Astrocyte (in vitro differentiated cells and primary cell): ENCODE measurements at regions not wholly inside any gene's neighbourhood (a gene's known extent, or its start where the extent isn't known, plus 50 kb on each side); places are given as distances from the start of the nearest gene placed in this dataset.
A peak's percentile ranks its signal among the peaks of the same experiment; 100 is the strongest.

Experiments used
- DNase-seq: peaks from one replicate; pipeline ENCODE4 v3.0.0-alpha.2; 2010; ENCODE audit warnings: low read depth
- FAIRE-seq: peaks from 2 replicates; lab custom pipeline; 2011; peaks lifted over from hg19 to GRCh38; lab: Jason Lieb, UNC
- H2AFZ ChIP-seq: 2 replicates; pipeline ENCODE4 v1.6.0; 2012; ENCODE audit warnings: low read depth, low read length, inconsistent platforms
- H3K27ac ChIP-seq: 2 replicates; pipeline ENCODE4 v1.5.1; 2011; ENCODE audit warnings: low read depth, low read length, inconsistent platforms
- H3K27me3 ChIP-seq: 2 replicates; pipeline ENCODE4 v1.6.0; 2011; ENCODE audit warnings: low read length, inconsistent platforms; ENCODE audit not compliant: insufficient read depth
- H3K36me3 ChIP-seq: 2 replicates; pipeline ENCODE4 v1.5.1; 2011; ENCODE audit warnings: low read length, inconsistent platforms; ENCODE audit not compliant: insufficient read depth
- H3K4me1 ChIP-seq: 2 replicates; pipeline ENCODE4 v1.5.1; 2011; ENCODE audit warnings: low read length, inconsistent platforms; ENCODE audit not compliant: insufficient read depth
- H3K4me2 ChIP-seq: 2 replicates; pipeline ENCODE4 v1.6.0; 2012; ENCODE audit warnings: low read length, inconsistent platforms
- H3K4me3 ChIP-seq: 2 replicates; pipeline ENCODE4 v1.5.1; 2011; ENCODE audit warnings: low read depth, mild to moderate bottlenecking, low read length, inconsistent platforms; ENCODE audit not compliant: insufficient read depth
- H3K79me2 ChIP-seq: 2 replicates; pipeline ENCODE4 v1.6.0; 2012; ENCODE audit warnings: mild to moderate bottlenecking, low read length, inconsistent platforms; ENCODE audit not compliant: insufficient read depth
- H3K9ac ChIP-seq: 2 replicates; pipeline ENCODE4 v1.6.0; 2012; ENCODE audit warnings: mild to moderate bottlenecking, low read length, inconsistent platforms
- H3K9me3 ChIP-seq: 2 replicates; pipeline ENCODE4 v1.5.1; 2012; ENCODE audit warnings: low read depth, mild to moderate bottlenecking, low read length, inconsistent platforms; ENCODE audit not compliant: insufficient read depth
- H4K20me1 ChIP-seq: 2 replicates; pipeline ENCODE4 v1.6.0; 2012; ENCODE audit warnings: low read length, inconsistent platforms; ENCODE audit not compliant: insufficient read depth
- H3K27ac Mint-ChIP-seq: one replicate; pipeline ENCODE4 v1.8.0; 2021; ENCODE audit warnings: mild to moderate bottlenecking, mixed read lengths; ENCODE audit not compliant: unreplicated experiment
- H3K27me3 Mint-ChIP-seq: one replicate; pipeline ENCODE4 v1.8.0; 2021; ENCODE audit warnings: low read depth, mixed read lengths; ENCODE audit not compliant: unreplicated experiment
- H3K36me3 Mint-ChIP-seq: one replicate; pipeline ENCODE4 v1.8.0; 2021; ENCODE audit warnings: low read depth, mixed read lengths; ENCODE audit not compliant: unreplicated experiment
- H3K4me1 Mint-ChIP-seq: one replicate; pipeline ENCODE4 v1.8.0; 2021; ENCODE audit warnings: low read depth, mixed read lengths; ENCODE audit not compliant: unreplicated experiment
- H3K4me3 Mint-ChIP-seq: one replicate; pipeline ENCODE4 v1.8.0; 2021; ENCODE audit warnings: mild to moderate bottlenecking, moderate library complexity, mixed read lengths; ENCODE audit not compliant: unreplicated experiment
- H3K9me3 Mint-ChIP-seq: one replicate; pipeline ENCODE4 v1.8.0; 2021; ENCODE audit warnings: mild to moderate bottlenecking, mixed read lengths; ENCODE audit not compliant: unreplicated experiment
- CTCF ChIP-seq: IDR thresholded peaks from 2 replicates; pipeline ENCODE4 v1.5.1; 2011; ENCODE audit warnings: low read depth, mild to moderate bottlenecking, inconsistent platforms, low read length, moderate library complexity; ENCODE audit not compliant: insufficient read depth
- EZH2 ChIP-seq: IDR thresholded peaks from 2 replicates; pipeline ENCODE4 v1.6.1; 2012; ENCODE audit warnings: mild to moderate bottlenecking, low read length, inconsistent platforms; ENCODE audit not compliant: insufficient read depth

GRCh38 chr13:38602266-38602665 lies 84.6 kb upstream of the FREM2 start:
- TF ChIP-seq EZH2 (no peak), CTCF (no peak)
- Mint-ChIP-seq H3K4me3 (no peak overlapping the region), H3K4me1 (peaks cover 2% of the 10 kb centered on the region), H3K36me3 (no peaks in the 10 kb centered on the region), H3K9me3 (no peaks in the 10 kb centered on the region), H3K27me3 (no peaks in the 10 kb centered on the region), H3K27ac (no peak overlapping the region)
- H3K4me1 ChIP-seq: no peaks in the 10 kb centered on the region
- no peak overlapping the region for H3K27ac ChIP-seq
- no peaks in the 10 kb centered on the region for H3K79me2 ChIP-seq
- no peaks in the 10 kb centered on the region for H3K27me3 ChIP-seq
- no peak overlapping the region for H3K4me3 ChIP-seq
- no peaks in the 10 kb centered on the region for H3K9me3 ChIP-seq
- H2AFZ ChIP-seq: no peak overlapping the region
- H4K20me1 ChIP-seq: no peaks in the 10 kb centered on the region
- DNase-seq (peak; percentile 16), FAIRE-seq (no peak)
- no peak overlapping the region for H3K4me2 ChIP-seq
- no peak overlapping the region for H3K9ac ChIP-seq
- H3K36me3 ChIP-seq: no peaks in the 10 kb centered on the region

GRCh38 chr13:38606699-38607535 lies 80.0 kb upstream of the FREM2 start:
- no peak overlapping the region for H3K4me3 ChIP-seq
- H3K27ac Mint-ChIP-seq: no peak overlapping the region

More at GRCh38 chr13:38606699-38607535, 80.0 kb upstream of the FREM2 start:
- TF ChIP-seq CTCF: no peak
- TF ChIP-seq EZH2: no peak
- no peaks in the 10 kb centered on the region for H3K27me3 ChIP-seq
- H2AFZ ChIP-seq: no peak overlapping the region
- no peaks in the 10 kb centered on the region for H4K20me1 ChIP-seq
- H3K36me3 ChIP-seq: no peaks in the 10 kb centered on the region
- no peaks in the 10 kb centered on the region for H3K4me1 ChIP-seq
- Mint-ChIP-seq H3K27me3 (no peaks in the 10 kb centered on the region), H3K9me3 (no peaks in the 10 kb centered on the region), H3K4me1 (peaks cover 2% of the 10 kb centered on the region), H3K4me3 (no peak overlapping the region), H3K36me3 (no peaks in the 10 kb centered on the region)
- H3K27ac ChIP-seq: no peak overlapping the region
- H3K9ac ChIP-seq: no peak overlapping the region
- FAIRE-seq: no peak
- no peaks in the 10 kb centered on the region for H3K79me2 ChIP-seq
- H3K4me2 ChIP-seq: no peak overlapping the region
- no peak for DNase-seq
- no peaks in the 10 kb centered on the region for H3K9me3 ChIP-seq
